ENCODE measurements at regions not wholly inside any gene's neighbourhood (a gene's known extent, or its start where the extent isn't known, plus 50 kb on each side); places are given as distances from the start of the nearest gene placed in this dataset.

- no peak for TF ChIP-seq CTCF (IDR thresholded peaks at IDR 0.05; ENCODE audit: low read depth, low read length)
- DNase-seq (ENCODE audit: low read depth in 1 of 2, low spot score in 1 of 2) = no peak
- H3K4me1 ChIP-seq (ENCODE audit: low read depth) = no peaks in the 10 kb centered on the region
- H3K27me3 ChIP-seq = no peaks in the 10 kb centered on the region
- no peaks in the 10 kb centered on the region for H3K36me3 ChIP-seq
- H3K4me3 ChIP-seq = no peak overlapping the region
- H3K27ac ChIP-seq = no peak overlapping the region
- no peaks in the 10 kb centered on the region for H3K9me3 ChIP-seq (ENCODE audit: low read depth)
These were observed 93.5 kb downstream of the ZIC4 start for GRCh38 chr3:147312786-147313280.

DNA sequence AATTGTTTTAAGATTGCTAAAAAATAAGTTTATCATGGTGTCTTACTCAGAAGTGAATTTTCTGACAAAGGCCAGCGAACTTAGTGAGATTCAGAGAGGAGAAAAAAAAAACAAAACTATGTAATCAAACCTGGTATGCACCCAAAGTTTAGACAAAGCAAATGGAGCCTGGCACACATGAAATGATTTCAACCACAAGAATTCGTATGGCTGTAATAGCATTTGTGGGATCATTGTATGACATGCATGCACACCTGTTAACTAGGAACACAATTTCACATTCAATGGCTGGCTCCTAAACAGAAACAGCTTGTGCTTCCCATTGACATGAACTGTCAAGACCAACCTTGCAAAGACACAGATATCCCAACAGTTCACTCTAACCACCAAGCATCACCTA, 94.6 kb downstream of the ZIC4 start:
- Histone ChIP-seq H3K4me1 (ENCODE audit: low read depth) (no peaks in the 10 kb centered on the region), H3K27ac (no peak overlapping the region), H3K4me3 (no peak overlapping the region), H3K36me3 (no peaks in the 10 kb centered on the region), H3K9me3 (ENCODE audit: low read depth) (no peaks in the 10 kb centered on the region), H3K27me3 (no peaks in the 10 kb centered on the region)
- no peak for TF ChIP-seq CTCF (IDR thresholded peaks at IDR 0.05; ENCODE audit: low read depth, low read length)
- DNase-seq (ENCODE audit: low read depth in 1 of 2, low spot score in 1 of 2) = no peak

GRCh38 chr3:147305533-147306250, 100.7 kb downstream of the ZIC4 start:
- H3K4me3 ChIP-seq = no peak overlapping the region
- H3K9me3 ChIP-seq (ENCODE audit: low read depth) = no peaks in the 10 kb centered on the region
- no peak overlapping the region for H3K27ac ChIP-seq
- H3K27me3 ChIP-seq = no peaks in the 10 kb centered on the region
- no peak for DNase-seq (ENCODE audit: low read depth in 1 of 2, low spot score in 1 of 2)
- H3K36me3 ChIP-seq = no peaks in the 10 kb centered on the region
- no peak for TF ChIP-seq CTCF (IDR thresholded peaks at IDR 0.05; ENCODE audit: low read depth, low read length)
- H3K4me1 ChIP-seq (ENCODE audit: low read depth) = no peaks in the 10 kb centered on the region

GRCh38 chr3:147304756-147305155, 101.6 kb downstream of the ZIC4 start:
- no peak overlapping the region for H3K27ac ChIP-seq
- no peaks in the 10 kb centered on the region for H3K4me1 ChIP-seq (ENCODE audit: low read depth)
- no peaks in the 10 kb centered on the region for H3K27me3 ChIP-seq
- no peak overlapping the region for H3K4me3 ChIP-seq
- no peaks in the 10 kb centered on the region for H3K9me3 ChIP-seq (ENCODE audit: low read depth)
- H3K36me3 ChIP-seq = no peaks in the 10 kb centered on the region
- DNase-seq (ENCODE audit: low read depth in 1 of 2, low spot score in 1 of 2) = no peak
- no peak for TF ChIP-seq CTCF (IDR thresholded peaks at IDR 0.05; ENCODE audit: low read depth, low read length)

GRCh38 chr3:147301781-147302180, 104.6 kb downstream of the ZIC4 start:
- Histone ChIP-seq H3K4me1 (ENCODE audit: low read depth) (no peaks in the 10 kb centered on the region), H3K27me3 (no peaks in the 10 kb centered on the region), H3K27ac (no peak overlapping the region), H3K36me3 (no peaks in the 10 kb centered on the region), H3K9me3 (ENCODE audit: low read depth) (no peaks in the 10 kb centered on the region), H3K4me3 (no peak overlapping the region)
- TF ChIP-seq CTCF (IDR thresholded peaks at IDR 0.05; ENCODE audit: low read depth, low read length) = no peak
- DNase-seq (ENCODE audit: low read depth in 1 of 2, low spot score in 1 of 2) = no peak
